Psoas muscle (tissue), 7 donors: ENCODE measurements at regions not wholly inside any gene's neighbourhood (a gene's known extent, or its start where the extent isn't known, plus 50 kb on each side); places are given as distances from the start of the nearest gene placed in this dataset.
A peak's percentile ranks its signal among the peaks of the same experiment; 100 is the strongest.

Source experiments
- ATAC-seq, 4 donors: fragments of 200-7000 bp; cut with Tn5 transposase; one replicate each; pipeline ENCODE4 v1.9.1; 2020; ENCODE audit warnings: moderate library complexity in 3 of 4, mild to moderate bottlenecking in 2 of 4
- DNase-seq, 2 donors: peaks; one replicate each; pipeline ENCODE4 v3.0.0-alpha.2; 2020
- H3K27ac ChIP-seq: fragments of 200-600 bp; one replicate; pipeline ENCODE4 v1.8.0; 2022
- H3K27me3 ChIP-seq, 3 donors: fragments of 200-600 bp in 1 of 3; one replicate each; pipeline versions ENCODE4 v1.6.1 to v1.8.0; 2013 to 2022; ENCODE audit warnings: low read length in 2 of 3, mild to moderate bottlenecking in 2 of 3, moderate library complexity in 1 of 3; ENCODE audit not compliant: insufficient read depth in 3 of 3
- H3K36me3 ChIP-seq, 2 donors: fragments of 200-600 bp in 1 of 2; one replicate each; pipeline versions ENCODE4 v1.6.1 to v1.8.0; 2013 to 2022; ENCODE audit warnings: low read depth in 1 of 2, mild to moderate bottlenecking in 1 of 2, moderate library complexity in 1 of 2; ENCODE audit not compliant: insufficient read depth in 1 of 2
- H3K4me1 ChIP-seq: fragments of 200-600 bp; one replicate; pipeline ENCODE4 v1.8.0; 2022
- H3K4me3 ChIP-seq: fragments of 200-600 bp; one replicate; pipeline ENCODE4 v1.8.0; 2022; ENCODE audit warnings: mild to moderate bottlenecking
- H3K9me3 ChIP-seq: fragments of 200-600 bp; one replicate; pipeline ENCODE4 v1.8.0; 2022
- WGBS, 3 donors: extraction: QIAGEN DNeasy Blood & Tissue Kit; methylation state at CpG; one replicate each; pipeline versions ENCODE4 v1.1.6 to v1.1.7; 2013; 5-methylcytosine and 5-hydroxymethylcytosine counted together
- intact Hi-C, 2 donors: fragments of 100-400 bp; cut with DNase I; formaldehyde crosslinking; loops; one replicate each; pipeline versions ENCODE4 v1.11.0 to v1.14.2; 2022
- TF ChIP-seq, protein P1 (sequence below): fragments of 200-600 bp; IDR thresholded peaks from one replicate; pipeline ENCODE4 v1.8.0; 2022; ENCODE audit warnings: antibody characterized with exemption
- donor health status: healthy with polysubstance abuse.
- donor health status: DM: no; HTN: no; CAD: no; lungs with moderate emphysema.
- donor health status: Bipolar disorder and iron deficiency.
- donor health status: healthy.
- donor health status: DM: yes; HTN: yes; CAD: no.
- donor health status: DM: no; HTN: no; CAD: no.
- donor health status: DM: yes; HTN: yes; CAD: no.

DNA sequence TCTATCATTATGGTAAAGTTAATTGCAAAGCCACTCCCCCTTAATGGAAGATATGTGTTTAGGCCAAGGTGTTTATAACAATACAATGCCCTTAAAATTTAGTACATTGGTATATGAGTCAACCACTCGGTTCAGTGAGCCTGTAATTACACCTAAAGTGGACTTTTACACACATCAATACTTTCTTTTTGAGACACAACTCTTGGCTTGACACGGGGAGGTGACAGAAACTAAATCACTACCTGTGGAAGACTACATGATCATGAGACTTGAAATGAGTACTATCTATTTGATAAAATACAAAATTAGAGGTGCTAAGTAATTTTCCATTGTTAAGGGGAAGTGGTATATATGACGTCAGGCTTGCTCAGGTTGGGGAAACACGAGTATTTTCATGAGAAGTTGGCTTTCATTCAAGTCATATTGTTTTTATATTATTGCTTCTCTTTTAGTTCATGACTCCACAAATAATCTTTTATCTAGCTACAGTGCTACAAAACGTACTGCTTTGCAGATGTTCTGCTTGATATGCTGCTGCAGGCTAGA lies 918.3 kb downstream of the ARAP2 start:
- Histone ChIP-seq H3K27me3 (no peaks in the 10 kb centered on the region), H3K9me3 (peaks cover 3% of the 10 kb centered on the region), H3K36me3 (no peaks in the 10 kb centered on the region), H3K27ac (no peak overlapping the region), H3K4me1 (no peaks in the 10 kb centered on the region), H3K4me3 (no peak overlapping the region)
- TF ChIP-seq, protein P1, sequence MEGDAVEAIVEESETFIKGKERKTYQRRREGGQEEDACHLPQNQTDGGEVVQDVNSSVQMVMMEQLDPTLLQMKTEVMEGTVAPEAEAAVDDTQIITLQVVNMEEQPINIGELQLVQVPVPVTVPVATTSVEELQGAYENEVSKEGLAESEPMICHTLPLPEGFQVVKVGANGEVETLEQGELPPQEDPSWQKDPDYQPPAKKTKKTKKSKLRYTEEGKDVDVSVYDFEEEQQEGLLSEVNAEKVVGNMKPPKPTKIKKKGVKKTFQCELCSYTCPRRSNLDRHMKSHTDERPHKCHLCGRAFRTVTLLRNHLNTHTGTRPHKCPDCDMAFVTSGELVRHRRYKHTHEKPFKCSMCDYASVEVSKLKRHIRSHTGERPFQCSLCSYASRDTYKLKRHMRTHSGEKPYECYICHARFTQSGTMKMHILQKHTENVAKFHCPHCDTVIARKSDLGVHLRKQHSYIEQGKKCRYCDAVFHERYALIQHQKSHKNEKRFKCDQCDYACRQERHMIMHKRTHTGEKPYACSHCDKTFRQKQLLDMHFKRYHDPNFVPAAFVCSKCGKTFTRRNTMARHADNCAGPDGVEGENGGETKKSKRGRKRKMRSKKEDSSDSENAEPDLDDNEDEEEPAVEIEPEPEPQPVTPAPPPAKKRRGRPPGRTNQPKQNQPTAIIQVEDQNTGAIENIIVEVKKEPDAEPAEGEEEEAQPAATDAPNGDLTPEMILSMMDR: no peak
- intact Hi-C loops: no loop called here
- WGBS, 3 donors: 50 to 56% (median 51%) methylated on average over 5 of the region's 5 CpGs
- ATAC-seq (no peak), DNase-seq (no peak)

GRCh38 chr4:35342833-35343232 lies 901.5 kb downstream of the ARAP2 start:
- TF ChIP-seq, protein P1: no peak

GRCh38 chr4:35347276-35347675 lies 897.0 kb downstream of the ARAP2 start:
- WGBS, 3 donors: 69 to 71% (median 71%) methylated on average over 2 of the region's 2 CpGs
- Histone ChIP-seq H3K36me3 (no peaks in the 10 kb centered on the region), H3K9me3 (no peaks in the 10 kb centered on the region), H3K4me3 (no peak overlapping the region), H3K4me1 (no peaks in the 10 kb centered on the region), H3K27ac (no peak overlapping the region), H3K27me3 (no peaks in the 10 kb centered on the region)
- TF ChIP-seq, protein P1: no peak
- DNase-seq (no peak), ATAC-seq (no peak)
- intact Hi-C loops: no loop called here

More at GRCh38 chr4:35342833-35343232, 901.5 kb downstream of the ARAP2 start:
- WGBS, 3 donors: 37 to 55% (median 53%) methylated on average over 2 of the region's 2 CpGs
- no peak overlapping the region for H3K4me3 ChIP-seq
- no peaks in the 10 kb centered on the region for H3K9me3 ChIP-seq
- H3K27me3 ChIP-seq: no peaks in the 10 kb centered on the region
- ATAC-seq: no peak
- H3K36me3 ChIP-seq: no peaks in the 10 kb centered on the region
- H3K27ac ChIP-seq: no peak overlapping the region
- no peak for DNase-seq
- H3K4me1 ChIP-seq: no peaks in the 10 kb centered on the region
- intact Hi-C loops: no loop called here

- Histone ChIP-seq H3K27me3 (no peaks in the 10 kb centered on the region), H3K4me3 (no peak overlapping the region), H3K36me3 (no peaks in the 10 kb centered on the region), H3K9me3 (no peaks in the 10 kb centered on the region), H3K27ac (no peak overlapping the region), H3K4me1 (no peaks in the 10 kb centered on the region)
- intact Hi-C loops: no loop called here
- DNase-seq: no peak
- TF ChIP-seq, protein P1: no peak
- 86 to 87% (median 87%) methylated on average over 3 of the region's 3 CpGs for WGBS, 3 donors
- ATAC-seq: no peak
Measured at GRCh38 chr4:35358001-35358584, 886.2 kb downstream of the ARAP2 start.

GRCh38 chr4:35364321-35364870 lies 879.9 kb downstream of the ARAP2 start:
- intact Hi-C loops: no loop called here
- H3K9me3 ChIP-seq: no peaks in the 10 kb centered on the region
- H3K27me3 ChIP-seq: no peaks in the 10 kb centered on the region
- no peak overlapping the region for H3K27ac ChIP-seq
- no peak overlapping the region for H3K4me3 ChIP-seq
- TF ChIP-seq, protein P1: no peak
- ATAC-seq (no peak), DNase-seq (peak in 1 of 2 donors; percentile 38)
- no peaks in the 10 kb centered on the region for H3K36me3 ChIP-seq
- WGBS, 3 donors: 42 to 66% (median 47%) methylated on average over 1 of the region's 1 CpG
- H3K4me1 ChIP-seq: no peaks in the 10 kb centered on the region
